ENCODE measurements at regions not wholly inside any gene's neighbourhood (a gene's known extent, or its start where the extent isn't known, plus 50 kb on each side); places are given as distances from the start of the nearest gene placed in this dataset.

- Histone ChIP-seq H3K4me3 (no peak overlapping the region), H3K27ac (no peak overlapping the region), H3K36me3 (no peaks in the 10 kb centered on the region), H3K27me3 (no peaks in the 10 kb centered on the region), H3K4me1 (no peaks in the 10 kb centered on the region), H3K9me3 (no peaks in the 10 kb centered on the region)
- intact Hi-C loops (cut with DNase I): loop anchor here (2.0 kb wide), 1 partner anchor 41 kb away; no protein-coding TSS in a partner anchor
- no peak for DNase-seq (ENCODE audit: extremely low spot score in 2 of 2)
- TF ChIP-seq POLR2A (IDR thresholded peaks at IDR 0.05) (no peak), CTCF (IDR thresholded peaks at IDR 0.05) (no peak), POLR2AphosphoS5 (IDR thresholded peaks at IDR 0.05; ENCODE audit: insufficient read depth in 1 of 2, low read depth in 1 of 2) (no peak)
Measured at GRCh38 chr4:26133840-26134239, 187.0 kb upstream of the RBPJ start.

GRCh38 chr4:26135331-26135730, 185.5 kb upstream of the RBPJ start:
- no peak overlapping the region for H3K27ac ChIP-seq
- TF ChIP-seq POLR2A (IDR thresholded peaks at IDR 0.05) (no peak), CTCF (IDR thresholded peaks at IDR 0.05) (no peak), POLR2AphosphoS5 (IDR thresholded peaks at IDR 0.05; ENCODE audit: insufficient read depth in 1 of 2, low read depth in 1 of 2) (no peak)
- H3K4me3 ChIP-seq: no peak overlapping the region
- no peaks in the 10 kb centered on the region for H3K36me3 ChIP-seq
- no peak for DNase-seq (ENCODE audit: extremely low spot score in 2 of 2)
- intact Hi-C loops (cut with DNase I): loop anchor here (2.0 kb wide), 1 partner anchor 43 kb away; no protein-coding TSS in a partner anchor
- H3K4me1 ChIP-seq: peaks cover 12% of the 10 kb centered on the region
- no peaks in the 10 kb centered on the region for H3K9me3 ChIP-seq
- H3K27me3 ChIP-seq: no peaks in the 10 kb centered on the region

GRCh38 chr4:26136615-26137014, 184.2 kb upstream of the RBPJ start:
- intact Hi-C loops (cut with DNase I): no loop called here
- H3K9me3 ChIP-seq: no peaks in the 10 kb centered on the region
- peaks cover 24% of the 10 kb centered on the region for H3K4me1 ChIP-seq
- H3K27ac ChIP-seq: no peak overlapping the region
- DNase-seq (ENCODE audit: extremely low spot score in 2 of 2): no peak
- no peak overlapping the region for H3K4me3 ChIP-seq
- TF ChIP-seq CTCF (IDR thresholded peaks at IDR 0.05) (no peak), POLR2AphosphoS5 (IDR thresholded peaks at IDR 0.05; ENCODE audit: insufficient read depth in 1 of 2, low read depth in 1 of 2) (no peak)
- no peaks in the 10 kb centered on the region for H3K36me3 ChIP-seq
- no peaks in the 10 kb centered on the region for H3K27me3 ChIP-seq

GRCh38 chr4:26137288-26137687, 183.5 kb upstream of the RBPJ start:
- TF ChIP-seq CTCF (IDR thresholded peaks at IDR 0.05) (no peak), POLR2AphosphoS5 (IDR thresholded peaks at IDR 0.05; ENCODE audit: insufficient read depth in 1 of 2, low read depth in 1 of 2) (no peak)
- Histone ChIP-seq H3K4me3 (no peak overlapping the region), H3K36me3 (no peaks in the 10 kb centered on the region), H3K4me1 (peaks cover 27% of the 10 kb centered on the region), H3K9me3 (no peaks in the 10 kb centered on the region), H3K27ac (no peak overlapping the region), H3K27me3 (no peaks in the 10 kb centered on the region)
- DNase-seq (ENCODE audit: extremely low spot score in 2 of 2): no peak
- intact Hi-C loops (cut with DNase I): no loop called here

GRCh38 chr4:26139310-26139924, 181.4 kb upstream of the RBPJ start:
- TF ChIP-seq POLR2AphosphoS5 (IDR thresholded peaks at IDR 0.05; ENCODE audit: insufficient read depth in 1 of 2, low read depth in 1 of 2) (no peak), POLR2A (IDR thresholded peaks at IDR 0.05) (no peak)
- H3K36me3 ChIP-seq: no peaks in the 10 kb centered on the region
- H3K4me1 ChIP-seq: peaks cover 27% of the 10 kb centered on the region
- H3K4me3 ChIP-seq: no peak overlapping the region
- H3K27ac ChIP-seq: peak overlapping the region; percentile 76
- H3K9me3 ChIP-seq: no peaks in the 10 kb centered on the region
- intact Hi-C loops (cut with DNase I): no loop called here
- H3K27me3 ChIP-seq: no peaks in the 10 kb centered on the region
- DNase-seq (ENCODE audit: extremely low spot score in 2 of 2): no peak

Data from vagina (tissue), 2 donors.